ENCODE measurements at regions not wholly inside any gene's neighbourhood (a gene's known extent, or its start where the extent isn't known, plus 50 kb on each side); places are given as distances from the start of the nearest gene placed in this dataset.

GRCh38 chr20:60269573-60270162, 311.4 kb downstream of the CDH26 start:
- TF ChIP-seq GLIS3 (CRISPR knock-in tag; IDR thresholded peaks at IDR 0.05) (no peak), PPARA (CRISPR knock-in tag; IDR thresholded peaks at IDR 0.05; ENCODE audit: borderline replicate concordance) (no peak), ZFP30 (CRISPR knock-in tag; IDR thresholded peaks at IDR 0.05) (no peak)
